Hepatocyte (in vitro differentiated cells): ENCODE measurements at regions not wholly inside any gene's neighbourhood (a gene's known extent, or its start where the extent isn't known, plus 50 kb on each side); places are given as distances from the start of the nearest gene placed in this dataset.

Experiments
- EZH2phosphoT487 ChIP-seq: fragments of 200-600 bp; sonication (generic); IDR thresholded peaks from one replicate; pipeline ENCODE4 v1.6.1; 2018; ENCODE audit warnings: antibody characterized with exemption, mild to moderate bottlenecking, low read depth, moderate library complexity; ENCODE audit not compliant: unreplicated experiment, severe bottlenecking
- TF ChIP-seq, protein P1 (sequence below): fragments of 200-600 bp; sonication (generic); IDR thresholded peaks from 2 replicates; pipeline ENCODE4 v1.5.1; 2016; ENCODE audit warnings: antibody characterized with exemption, mild to moderate bottlenecking; ENCODE audit not compliant: poor library complexity

DNA sequence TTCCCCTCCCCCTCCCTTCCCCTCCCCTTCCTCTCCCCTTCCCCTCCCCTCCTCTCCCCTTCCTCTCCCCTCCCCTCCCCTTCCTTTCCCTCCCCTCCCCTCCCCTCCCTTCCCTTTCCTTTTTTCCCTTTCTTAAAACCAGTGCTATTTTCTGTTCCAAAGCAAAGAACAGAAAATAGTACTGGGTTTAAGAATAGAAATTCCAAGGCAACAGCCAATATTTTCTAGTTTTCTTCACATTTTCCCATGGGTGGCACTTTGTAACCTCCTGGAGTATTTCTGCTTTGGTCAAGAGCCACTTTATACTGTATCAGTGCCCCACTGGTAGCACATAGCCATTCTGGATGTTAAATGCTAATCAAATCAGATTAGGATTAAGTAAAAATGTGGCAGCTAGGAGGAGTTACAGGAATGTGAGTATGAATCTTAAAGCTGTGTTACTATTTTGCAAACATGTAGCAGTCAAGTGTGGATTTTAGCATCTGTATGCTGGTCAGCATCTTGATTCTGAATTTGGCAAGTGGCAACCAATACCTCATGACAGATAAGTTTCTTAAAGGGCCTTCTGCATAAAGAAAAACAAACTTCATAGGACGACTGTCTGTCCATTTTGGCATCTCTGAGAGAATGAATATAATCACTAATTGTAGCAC, 126.4 kb downstream of the CEP57L1 start:
- TF ChIP-seq, protein P1, sequence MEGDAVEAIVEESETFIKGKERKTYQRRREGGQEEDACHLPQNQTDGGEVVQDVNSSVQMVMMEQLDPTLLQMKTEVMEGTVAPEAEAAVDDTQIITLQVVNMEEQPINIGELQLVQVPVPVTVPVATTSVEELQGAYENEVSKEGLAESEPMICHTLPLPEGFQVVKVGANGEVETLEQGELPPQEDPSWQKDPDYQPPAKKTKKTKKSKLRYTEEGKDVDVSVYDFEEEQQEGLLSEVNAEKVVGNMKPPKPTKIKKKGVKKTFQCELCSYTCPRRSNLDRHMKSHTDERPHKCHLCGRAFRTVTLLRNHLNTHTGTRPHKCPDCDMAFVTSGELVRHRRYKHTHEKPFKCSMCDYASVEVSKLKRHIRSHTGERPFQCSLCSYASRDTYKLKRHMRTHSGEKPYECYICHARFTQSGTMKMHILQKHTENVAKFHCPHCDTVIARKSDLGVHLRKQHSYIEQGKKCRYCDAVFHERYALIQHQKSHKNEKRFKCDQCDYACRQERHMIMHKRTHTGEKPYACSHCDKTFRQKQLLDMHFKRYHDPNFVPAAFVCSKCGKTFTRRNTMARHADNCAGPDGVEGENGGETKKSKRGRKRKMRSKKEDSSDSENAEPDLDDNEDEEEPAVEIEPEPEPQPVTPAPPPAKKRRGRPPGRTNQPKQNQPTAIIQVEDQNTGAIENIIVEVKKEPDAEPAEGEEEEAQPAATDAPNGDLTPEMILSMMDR, result no peak
- TF ChIP-seq EZH2phosphoT487, result no peak
